ENCODE measurements at regions not wholly inside any gene's neighbourhood (a gene's known extent, or its start where the extent isn't known, plus 50 kb on each side); places are given as distances from the start of the nearest gene placed in this dataset.
"Not testable (repeated sequence)": the region's sequence is repeated elsewhere in the genome, so short reads cannot be mapped to it uniquely, and the experiment has no call there.

DNA sequence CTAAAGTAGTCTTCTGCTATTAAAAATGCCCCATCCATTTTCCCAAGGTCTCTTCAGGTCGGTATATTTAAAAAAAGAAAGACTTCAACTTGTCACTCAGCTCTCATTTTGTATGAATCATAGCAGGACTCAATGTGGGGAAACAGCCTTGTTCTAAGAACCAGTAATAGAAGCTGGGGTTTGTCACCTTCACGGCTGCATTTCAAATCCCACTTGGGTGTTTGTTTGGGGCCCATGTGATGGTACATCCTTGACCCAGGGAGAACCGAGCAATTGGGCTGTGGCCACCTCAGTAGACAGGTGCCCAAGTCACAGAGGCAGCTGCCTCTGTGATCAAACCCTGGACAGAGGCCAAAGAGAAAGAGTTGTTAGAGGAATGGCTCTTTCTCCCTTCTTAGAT is 70.3 kb upstream of the ARL8B start:
- TF ChIP-seq POLR2AphosphoS5 (IDR thresholded peaks at IDR 0.05; ENCODE audit: borderline replicate concordance, low read depth, low read length) (no peak), EZH2 (IDR thresholded peaks at IDR 0.05) (no peak), FOXP2 (optimal IDR thresholded peaks at IDR 0.05; ENCODE audit: control extremely low read depth, extremely low read length, insufficient read depth) (no peak)
- no peak overlapping the region for H3K27ac ChIP-seq
- H3K4me3 ChIP-seq = no peak overlapping the region
- no peak overlapping the region for H3K9ac ChIP-seq (ENCODE audit: insufficient read length)
- H3K36me3 ChIP-seq (ENCODE audit: insufficient read depth, low read length) = no peaks in the 10 kb centered on the region
- H3K9me3 ChIP-seq (ENCODE audit: low read depth, low read length) = no peaks in the 10 kb centered on the region
- no peak for DNase-seq (ENCODE audit: low read depth, low spot score)

DNA sequence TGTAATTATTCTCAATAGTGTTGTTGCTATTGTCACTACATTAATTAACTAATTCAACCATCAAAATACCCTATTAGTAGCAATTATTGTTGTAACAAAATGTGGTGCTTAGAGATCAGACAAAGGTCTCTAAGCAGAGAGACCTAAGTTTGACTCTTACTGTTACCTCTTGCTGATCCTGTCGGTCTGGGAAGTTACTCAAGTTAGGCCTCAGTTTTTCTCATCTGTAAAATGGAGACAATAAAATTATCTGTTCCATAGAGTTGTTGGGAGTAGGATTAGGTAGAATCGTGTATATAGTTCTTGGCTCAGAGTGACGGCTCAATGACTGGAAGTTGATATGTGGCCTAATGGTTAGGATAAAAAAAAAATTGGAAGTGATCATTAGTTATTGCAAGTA is 69.8 kb upstream of the ARL8B start:
- no peak for TF ChIP-seq POLR2AphosphoS5 (IDR thresholded peaks at IDR 0.05; ENCODE audit: borderline replicate concordance, low read depth, low read length)
- no peak for TF ChIP-seq FOXP2 (optimal IDR thresholded peaks at IDR 0.05; ENCODE audit: control extremely low read depth, extremely low read length, insufficient read depth)
- TF ChIP-seq EZH2 (IDR thresholded peaks at IDR 0.05) = no peak
- H3K9ac ChIP-seq (ENCODE audit: insufficient read length) = no peak overlapping the region
- no peaks in the 10 kb centered on the region for H3K9me3 ChIP-seq (ENCODE audit: low read depth, low read length)
- no peak overlapping the region for H3K4me3 ChIP-seq
- DNase-seq (ENCODE audit: low read depth, low spot score) = no peak
- H3K27ac ChIP-seq = no peak overlapping the region
- H3K36me3 ChIP-seq (ENCODE audit: insufficient read depth, low read length) = no peaks in the 10 kb centered on the region

DNA sequence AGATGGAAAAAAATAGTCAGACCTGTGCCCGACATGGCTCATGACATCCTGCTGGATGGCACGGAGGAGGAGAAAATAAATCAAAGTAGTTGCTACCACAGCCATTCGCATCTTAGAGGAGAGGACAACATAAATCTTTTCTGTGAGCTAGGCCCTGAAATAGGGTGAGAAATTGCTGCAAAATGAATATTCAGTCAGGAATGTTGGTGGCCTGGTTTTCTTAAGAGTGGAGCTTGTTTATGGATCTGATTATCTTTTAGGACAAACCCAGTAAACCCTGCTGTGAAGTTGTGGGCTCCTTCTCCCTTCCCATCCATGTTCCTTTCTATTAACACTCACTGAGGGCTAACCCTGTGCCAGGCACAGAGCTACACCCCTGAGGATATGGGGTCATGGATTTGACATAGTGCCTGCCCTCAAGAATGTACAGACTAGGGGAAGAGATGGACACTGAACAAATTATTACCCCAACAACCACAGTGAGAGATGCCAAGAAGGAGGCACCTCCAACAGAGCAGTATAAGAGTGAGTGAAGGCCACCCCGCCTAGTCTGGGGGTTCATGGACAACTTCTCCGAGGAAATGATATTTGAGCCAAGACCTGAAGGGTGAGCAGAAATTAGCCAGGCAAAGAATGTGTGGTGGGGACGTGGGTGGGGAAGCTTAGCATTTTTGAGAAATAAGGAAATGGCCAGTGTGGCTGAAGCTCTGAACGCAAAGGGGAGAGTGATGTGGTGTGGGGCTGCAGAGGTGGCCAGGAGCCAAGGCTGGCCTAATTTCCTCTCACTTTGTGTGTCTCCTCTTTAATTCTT is 68.9 kb upstream of the ARL8B start:
- TF ChIP-seq EZH2 (IDR thresholded peaks at IDR 0.05) = no peak
- TF ChIP-seq FOXP2 (optimal IDR thresholded peaks at IDR 0.05; ENCODE audit: control extremely low read depth, extremely low read length, insufficient read depth) = no peak
- no peak for TF ChIP-seq POLR2AphosphoS5 (IDR thresholded peaks at IDR 0.05; ENCODE audit: borderline replicate concordance, low read depth, low read length)
- Histone ChIP-seq H3K27ac (no peak overlapping the region), H3K36me3 (ENCODE audit: insufficient read depth, low read length) (no peaks in the 10 kb centered on the region), H3K9me3 (ENCODE audit: low read depth, low read length) (no peaks in the 10 kb centered on the region), H3K4me3 (no peak overlapping the region), H3K9ac (ENCODE audit: insufficient read length) (no peak overlapping the region)
- no peak for DNase-seq (ENCODE audit: low read depth, low spot score)

DNA sequence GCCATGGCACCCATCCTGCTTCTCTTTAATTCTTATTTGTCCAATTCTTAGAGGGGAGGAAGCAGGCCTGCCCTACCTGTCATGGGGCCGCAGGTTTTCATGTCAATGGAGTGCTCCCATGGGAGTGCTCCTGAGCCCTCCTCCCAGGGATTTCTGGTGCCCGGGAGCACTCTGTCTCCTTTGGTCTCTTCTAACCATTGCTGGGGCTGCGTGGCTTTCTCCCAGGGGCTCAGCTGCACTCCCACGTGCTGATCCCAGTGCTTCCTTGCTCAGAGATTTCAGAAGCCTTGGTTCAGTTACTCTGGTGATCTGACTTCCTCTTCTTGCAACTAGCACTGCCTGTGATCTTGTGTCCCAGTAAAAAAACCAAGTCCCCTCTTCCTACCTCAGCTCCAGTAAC is 68.0 kb upstream of the ARL8B start:
- DNase-seq (ENCODE audit: low read depth, low spot score) = no peak
- H3K27ac ChIP-seq = no peak overlapping the region
- no peak overlapping the region for H3K9ac ChIP-seq (ENCODE audit: insufficient read length)

DNA sequence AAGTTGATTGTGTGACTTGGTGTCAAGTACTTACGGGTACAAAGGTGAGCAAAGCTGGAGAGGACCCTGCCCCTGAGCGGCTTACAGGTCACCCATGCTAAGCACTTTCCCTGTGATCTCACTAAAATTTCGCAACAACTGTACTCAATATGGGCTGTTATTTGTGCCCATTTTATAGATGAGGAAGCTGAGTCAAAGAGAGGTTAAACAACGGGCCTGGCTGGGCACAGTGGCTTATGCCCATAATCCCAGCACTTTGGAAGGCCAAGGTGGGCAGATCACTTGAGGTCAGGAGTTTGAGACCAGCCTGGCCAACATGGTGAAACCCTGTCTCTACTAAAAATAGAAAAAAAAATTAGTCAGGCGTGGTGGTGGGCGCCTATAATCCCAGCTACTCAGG is 67.5 kb upstream of the ARL8B start:
- H3K4me3 ChIP-seq; H3K27ac ChIP-seq; H3K36me3 ChIP-seq (ENCODE audit: insufficient read depth, low read length); H3K9ac ChIP-seq (ENCODE audit: insufficient read length); DNase-seq (ENCODE audit: low read depth, low spot score); H3K9me3 ChIP-seq (ENCODE audit: low read depth, low read length): not testable (repeated sequence)

More for the DNA sequence above, 68.0 kb upstream of the ARL8B start:
- Histone ChIP-seq H3K4me3 (no peak overlapping the region), H3K9me3 (ENCODE audit: low read depth, low read length) (no peaks in the 10 kb centered on the region), H3K36me3 (ENCODE audit: insufficient read depth, low read length) (no peaks in the 10 kb centered on the region)
- no peak for TF ChIP-seq EZH2 (IDR thresholded peaks at IDR 0.05)
- TF ChIP-seq POLR2AphosphoS5 (IDR thresholded peaks at IDR 0.05; ENCODE audit: borderline replicate concordance, low read depth, low read length) = no peak
- TF ChIP-seq FOXP2 (optimal IDR thresholded peaks at IDR 0.05; ENCODE audit: control extremely low read depth, extremely low read length, insufficient read depth) = no peak

DNA sequence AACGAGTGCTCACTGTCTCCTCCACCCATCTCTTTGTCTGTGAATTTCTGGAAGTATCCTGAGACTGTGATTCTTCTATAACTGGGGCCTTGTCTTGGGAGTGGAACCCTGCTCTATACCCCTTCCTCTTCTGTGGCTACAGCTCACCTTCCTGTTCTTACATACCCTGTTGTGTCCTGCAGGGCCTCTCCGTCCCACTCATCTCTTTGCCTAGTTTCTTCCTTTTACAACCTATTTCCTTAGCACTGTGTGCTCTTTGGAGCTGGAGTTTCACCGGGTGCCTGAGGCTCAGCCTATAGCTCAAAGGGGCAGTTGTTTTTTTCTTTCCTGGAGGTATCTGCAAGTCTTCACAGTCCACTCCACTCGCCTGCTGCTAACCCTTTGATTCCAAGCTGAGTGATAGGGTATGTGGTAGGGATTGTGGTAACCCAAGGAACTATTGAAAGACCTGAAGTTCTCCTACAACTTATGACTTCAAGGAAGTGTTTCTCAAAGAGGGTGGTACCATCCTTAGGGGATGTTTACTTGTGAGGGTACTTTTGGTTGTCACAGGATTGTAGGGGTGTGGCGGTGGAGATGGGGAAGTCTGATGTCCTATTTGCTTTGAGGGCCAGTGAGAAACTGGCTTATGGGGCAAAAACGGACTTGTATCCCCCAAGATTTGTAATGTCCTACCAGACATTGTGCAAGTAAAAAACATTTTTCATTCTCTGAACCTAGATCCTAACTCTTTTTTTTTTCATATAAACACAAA is 66.6 kb upstream of the ARL8B start:
- no peak for DNase-seq (ENCODE audit: low read depth, low spot score)
- no peak overlapping the region for H3K27ac ChIP-seq
- H3K4me3 ChIP-seq = no peak overlapping the region
- TF ChIP-seq POLR2AphosphoS5 (IDR thresholded peaks at IDR 0.05; ENCODE audit: borderline replicate concordance, low read depth, low read length) (no peak), EZH2 (IDR thresholded peaks at IDR 0.05) (no peak), FOXP2 (optimal IDR thresholded peaks at IDR 0.05; ENCODE audit: control extremely low read depth, extremely low read length, insufficient read depth) (no peak)
- no peaks in the 10 kb centered on the region for H3K36me3 ChIP-seq (ENCODE audit: insufficient read depth, low read length)
- H3K9ac ChIP-seq (ENCODE audit: insufficient read length) = no peak overlapping the region
- H3K9me3 ChIP-seq (ENCODE audit: low read depth, low read length) = no peaks in the 10 kb centered on the region

DNA sequence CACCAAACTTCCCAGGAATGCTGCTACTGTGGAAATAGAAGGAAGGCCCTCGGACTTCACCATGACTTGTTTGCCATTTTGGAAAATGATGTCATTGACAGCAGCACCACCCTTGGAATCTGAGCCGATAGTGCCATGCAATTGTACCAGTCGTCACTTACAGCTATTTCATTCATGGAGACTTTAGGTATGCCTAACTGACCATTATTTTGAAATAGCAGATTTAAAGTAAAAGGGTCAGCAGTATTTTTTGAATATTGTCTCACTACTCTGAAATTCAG is 66.0 kb upstream of the ARL8B start:
- no peak overlapping the region for H3K27ac ChIP-seq
- no peak overlapping the region for H3K9ac ChIP-seq (ENCODE audit: insufficient read length)
- H3K9me3 ChIP-seq (ENCODE audit: low read depth, low read length) = no peaks in the 10 kb centered on the region

DNA sequence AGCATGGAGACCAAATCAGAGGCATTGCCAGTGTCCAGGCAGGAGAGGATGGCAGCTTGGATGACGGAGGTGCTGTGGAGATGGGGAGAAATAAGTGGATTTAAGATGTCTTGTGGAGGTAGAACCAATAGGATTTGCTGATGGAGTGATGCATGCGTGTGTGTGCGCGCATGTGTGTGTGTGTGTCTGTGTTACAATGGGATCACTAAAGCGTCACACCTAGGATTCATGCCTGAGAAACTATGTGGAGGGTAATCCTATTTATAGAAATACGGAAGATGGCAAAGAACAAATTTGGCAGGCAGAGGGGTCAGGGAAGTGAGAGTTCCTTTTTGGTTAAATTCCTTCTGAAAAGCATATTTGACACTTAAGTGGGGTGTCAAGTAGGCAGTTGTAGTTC is 64.8 kb upstream of the ARL8B start:
- Histone ChIP-seq H3K4me3 (no peak overlapping the region), H3K27ac (no peak overlapping the region), H3K9ac (ENCODE audit: insufficient read length) (no peak overlapping the region), H3K9me3 (ENCODE audit: low read depth, low read length) (no peaks in the 10 kb centered on the region), H3K36me3 (ENCODE audit: insufficient read depth, low read length) (no peaks in the 10 kb centered on the region)
- DNase-seq (ENCODE audit: low read depth, low spot score) = no peak
- TF ChIP-seq POLR2AphosphoS5 (IDR thresholded peaks at IDR 0.05; ENCODE audit: borderline replicate concordance, low read depth, low read length) (no peak), FOXP2 (optimal IDR thresholded peaks at IDR 0.05; ENCODE audit: control extremely low read depth, extremely low read length, insufficient read depth) (no peak), EZH2 (IDR thresholded peaks at IDR 0.05) (no peak)

More for the DNA sequence above, 66.0 kb upstream of the ARL8B start:
- Histone ChIP-seq H3K4me3 (no peak overlapping the region), H3K36me3 (ENCODE audit: insufficient read depth, low read length) (no peaks in the 10 kb centered on the region)
- no peak for TF ChIP-seq EZH2 (IDR thresholded peaks at IDR 0.05)
- TF ChIP-seq FOXP2 (optimal IDR thresholded peaks at IDR 0.05; ENCODE audit: control extremely low read depth, extremely low read length, insufficient read depth) = no peak
- no peak for TF ChIP-seq POLR2AphosphoS5 (IDR thresholded peaks at IDR 0.05; ENCODE audit: borderline replicate concordance, low read depth, low read length)
- DNase-seq (ENCODE audit: low read depth, low spot score) = no peak
